ENCODE measurements at regions not wholly inside any gene's neighbourhood (a gene's known extent, or its start where the extent isn't known, plus 50 kb on each side); places are given as distances from the start of the nearest gene placed in this dataset.

GRCh38 chr4:20433097-20433705 lies 181.5 kb downstream of the SLIT2 start (continued):
- TF ChIP-seq ZNF462 (CRISPR knock-in tag; IDR thresholded peaks at IDR 0.05) (no peak), CTCF (conservative IDR thresholded peaks at IDR 0.05; ENCODE audit: low read depth in 2 of 2) (no peak), POLR2AphosphoS5 (IDR thresholded peaks at IDR 0.05; ENCODE audit: low read depth) (no peak)

- Histone ChIP-seq H3K79me2 (replicated peaks; ENCODE audit: insufficient read depth) (no peaks in the 10 kb centered on the region), H4K20me1 (replicated peaks; ENCODE audit: insufficient read depth) (no peaks in the 10 kb centered on the region), H3K4me1 (ENCODE audit: insufficient read depth) (no peaks in the 10 kb centered on the region), H3K4me2 (no peak overlapping the region), H2AFZ (no peak overlapping the region), H3K36me3 (ENCODE audit: insufficient read depth) (no peaks in the 10 kb centered on the region), H3K27me3 (ENCODE audit: insufficient read depth) (no peaks in the 10 kb centered on the region), H3K9me2 (ENCODE audit: insufficient read depth) (no peaks in the 10 kb centered on the region), H3K4me3 (no peak overlapping the region), H3F3A (replicated peaks; ENCODE audit: low read depth) (no peaks in the 10 kb centered on the region), H3K27ac (ENCODE audit: low read depth) (no peak overlapping the region)
- H3K4me3 Mint-ChIP-seq = no peak overlapping the region
- H3K4me1 Mint-ChIP-seq = no peaks in the 10 kb centered on the region; the same call in 2 of the 3 replicates
- DNase-seq (ENCODE audit: low spot score) (no peak), ATAC-seq (no peak)
- H3K27me3 Mint-ChIP-seq (ENCODE audit: insufficient read depth, low read depth, poor library complexity) = peaks cover 2% of the 10 kb centered on the region
- no peaks in the 10 kb centered on the region for H3K36me3 Mint-ChIP-seq (ENCODE audit: low read depth)
- H3K27ac Mint-ChIP-seq = no peak overlapping the region
- no peaks in the 10 kb centered on the region; the same call in 2 of the 3 replicates for H3K9me3 Mint-ChIP-seq
- no peak for TF ChIP-seq REST (IDR thresholded peaks at IDR 0.05; ENCODE audit: unreplicated experiment)
Observed at GRCh38 chr4:20440170-20440569, 188.5 kb downstream of the SLIT2 start.

Data from GM23338 (cell line).